K562 (cell line): ENCODE measurements at regions not wholly inside any gene's neighbourhood (a gene's known extent, or its start where the extent isn't known, plus 50 kb on each side); places are given as distances from the start of the nearest gene placed in this dataset.

Experiments
- ATAC-seq: fragments of 200-7000 bp; cut with Tn5 transposase; 3 replicates; pipeline ENCODE4 v1.9.1; 2020; ENCODE audit warnings: moderate library complexity
- BruUV-seq: library from RNA; stranded (reverse); fragments of 400-500 nt; replicated peaks from 2 replicates; lab custom pipeline; 2021; lab: Mats Ljungman, UMichigan
- CTCF ChIA-PET: fragments of 300-600 bp; formaldehyde crosslinking; extraction: SDS; loops from one replicate; lab custom pipeline; 2021; ENCODE audit warnings: low intra/inter-chr PET ratio; lab: Yijun Ruan, JAX
- POLR2A ChIA-PET: fragments of 300-600, 350-650 bp; sonication (Branson Sonifier 250); formaldehyde crosslinking; extraction: SDS; loops from one replicate; lab custom pipeline; 2021; ENCODE audit warnings: antibody characterized with exemption, inconsistent platforms; lab: Yijun Ruan, JAX
- DNase-seq, 4 experiments: peaks; one replicate each; pipeline versions ENCODE4 v3.0.0 to v3.0.0-alpha.2; 2011 to 2018; ENCODE audit warnings: low spot score in 3 of 4, mixed read lengths in 3 of 4; ENCODE audit errors: extremely low read depth in 1 of 4
- FAIRE-seq: peaks from 2 replicates; lab custom pipeline; 2011; peaks lifted over from hg19 to GRCh38; lab: Jason Lieb, UNC
- H2AFZ ChIP-seq: 2 replicates; pipeline ENCODE4 v1.6.0; 2011; ENCODE audit warnings: low read depth, low read length, control low read depth, inconsistent platforms
- H3K27ac ChIP-seq: fragments of 200-600 bp; 3 replicates; pipeline ENCODE4 v1.8.0; 2011; ENCODE audit warnings: low read depth, mild to moderate bottlenecking, control low read depth, inconsistent platforms, low read length, moderate library complexity, mixed read lengths; ENCODE audit errors: extremely low read depth
- H3K27me3 ChIP-seq, 2 experiments: fragments of 300-600 bp in 1 of 2; 2 replicates in 1 of 2; 3 replicates in 1 of 2; pipeline versions ENCODE4 v1.6.0 to v1.8.0; 2011; ENCODE audit warnings: inconsistent platforms in 2 of 2, low read length in 2 of 2, mild to moderate bottlenecking in 1 of 2, mixed read lengths in 1 of 2, moderate library complexity in 1 of 2; ENCODE audit not compliant: control insufficient read depth in 2 of 2, insufficient read depth in 2 of 2
- H3K36me3 ChIP-seq: fragments of 300-600 bp; 3 replicates; pipeline ENCODE4 v1.8.0; 2011; ENCODE audit warnings: mild to moderate bottlenecking, low read length, inconsistent platforms; ENCODE audit not compliant: control insufficient read depth, insufficient read depth
- H3K4me1 ChIP-seq, 2 experiments: fragments of 200-600 bp in 1 of 2; replicated peaks in 1 of 2; 2 replicates in 1 of 2; 3 replicates in 1 of 2; pipeline versions ENCODE4 v1.5.1 to v1.8.0; 2011; ENCODE audit warnings: inconsistent platforms in 2 of 2, low read length in 2 of 2, mild to moderate bottlenecking in 1 of 2, mixed read lengths in 1 of 2, moderate library complexity in 1 of 2; ENCODE audit not compliant: control insufficient read depth in 2 of 2, insufficient read depth in 2 of 2
- H3K4me2 ChIP-seq: 2 replicates; pipeline ENCODE4 v1.6.1; 2011; ENCODE audit warnings: low read length, control low read depth, inconsistent platforms, mixed read lengths; ENCODE audit not compliant: insufficient read depth
- H3K4me3 ChIP-seq: fragments of 200-600 bp; sonication (generic), shearing (Covaris generic); 2 replicates; pipeline ENCODE4 v1.5.1; 2016; ENCODE audit warnings: control low read depth, inconsistent platforms
- H3K79me2 ChIP-seq: fragments of 200-600 bp; 3 replicates; pipeline ENCODE4 v1.8.0; 2011; ENCODE audit warnings: low read length, inconsistent platforms; ENCODE audit not compliant: control insufficient read depth, insufficient read depth
- H3K9ac ChIP-seq, 2 experiments: 2 replicates each; pipeline versions ENCODE4 v1.6.0 to v1.6.1; 2011; ENCODE audit warnings: low read depth in 2 of 2, low read length in 2 of 2, control low read depth in 1 of 2, inconsistent platforms in 1 of 2, mild to moderate bottlenecking in 1 of 2, mixed read lengths in 1 of 2; ENCODE audit not compliant: insufficient read depth in 1 of 2
- H3K9me1 ChIP-seq: one replicate; pipeline ENCODE4 v1.6.0; 2011; ENCODE audit warnings: inconsistent platforms, mild to moderate bottlenecking, low read length, moderate library complexity; ENCODE audit not compliant: control insufficient read depth, insufficient read depth
- H3K9me3 ChIP-seq: replicated peaks from 2 replicates; pipeline ENCODE4 v1.5.1; 2011; ENCODE audit warnings: low read depth, low read length, inconsistent platforms; ENCODE audit not compliant: control insufficient read depth, insufficient read depth
- H4K20me1 ChIP-seq: replicated peaks from 2 replicates; pipeline ENCODE4 v1.6.1; 2011; ENCODE audit warnings: low read length, inconsistent platforms, mixed read lengths; ENCODE audit not compliant: control insufficient read depth, insufficient read depth
- PCBP2 ChIP-seq: fragments of 200-400 bp; formaldehyde crosslinking; IDR thresholded peaks from 2 replicates; pipeline ENCODE4 v1.6.1; 2018; ENCODE audit warnings: low read length, low read depth, mild to moderate bottlenecking, moderate library complexity; ENCODE audit not compliant: poor library complexity, severe bottlenecking
- SAFB2 ChIP-seq: fragments of 200-400 bp; formaldehyde crosslinking; IDR thresholded peaks from 2 replicates; pipeline ENCODE4 v1.6.1; 2018; ENCODE audit warnings: borderline replicate concordance, low read length, low read depth, moderate library complexity; ENCODE audit not compliant: severe bottlenecking
- SMAD3 ChIP-seq: fragments of 450-650 bp; formaldehyde crosslinking; conservative IDR thresholded peaks from 2 replicates; pipeline ENCODE4 v1.4.0; 2020; ENCODE audit warnings: mild to moderate bottlenecking
- SMARCA4 ChIP-seq: fragments of 450-650 bp; IDR thresholded peaks from 2 replicates; pipeline ENCODE4 v1.6.1; 2016
- ZNF263 ChIP-seq: sonication (generic); formaldehyde crosslinking; IDR thresholded peaks from 2 replicates; pipeline ENCODE4 v1.8.0; 2022; ENCODE audit warnings: mild to moderate bottlenecking, missing genetic modification reagents, borderline replicate concordance
- WGBS: fragments of 100-300 bp; shearing (Covaris generic); methylation state at CpG from one replicate; pipeline ENCODE4 v1.1.6; 2016; ENCODE audit warnings: low coverage, mixed read lengths; ENCODE audit not compliant: insufficient coverage; ENCODE audit errors: missing lambda C conversion rate; 5-methylcytosine and 5-hydroxymethylcytosine counted together
- in situ Hi-C: fragments of 300-500 bp; cut with MboI; formaldehyde crosslinking; loops from 4 replicates; pipeline ENCODE4 v1.15.0; 2018; ENCODE audit warnings: inconsistent platforms, mixed read lengths
- intact Hi-C: fragments of 100-400 bp; cut with micrococcal nuclease; formaldehyde crosslinking; loops from 2 replicates; pipeline ENCODE4 v1.14.2; 2022
- TF ChIP-seq, protein P1 (sequence below): fragments of 250-450 bp; sonication (Bioruptor Pico); IDR thresholded peaks from 2 replicates; pipeline ENCODE4 v1.8.0; 2022; ENCODE audit warnings: inconsistent platforms
- TF ChIP-seq, protein P2 (sequence below): sonication (generic); formaldehyde crosslinking; IDR thresholded peaks from 2 replicates; pipeline ENCODE4 v1.8.0; 2023; ENCODE audit warnings: missing genetic modification reagents, mild to moderate bottlenecking, borderline replicate concordance

DNA sequence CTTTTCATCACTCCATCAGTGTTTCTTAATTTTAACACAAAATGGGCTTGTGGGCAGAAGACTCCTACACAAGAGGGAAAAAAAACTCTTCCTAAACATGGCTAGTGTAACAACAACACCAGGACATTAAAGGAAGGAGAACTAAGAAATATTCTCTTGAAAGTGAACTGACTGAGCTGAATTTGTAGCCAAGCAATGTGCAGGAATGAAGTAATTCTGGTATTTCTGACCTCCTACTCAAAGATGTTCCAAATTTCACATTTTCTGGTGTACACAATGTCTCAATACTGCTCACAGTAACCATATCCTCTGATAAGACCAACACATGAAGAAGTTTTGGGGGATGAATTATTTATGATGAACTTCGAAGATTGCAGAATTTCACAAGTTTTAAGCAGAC is 357.3 kb downstream of the DUSP6 start:
- Histone ChIP-seq H4K20me1 (no peaks in the 10 kb centered on the region), H3K9me3 (no peaks in the 10 kb centered on the region), H3K79me2 (no peaks in the 10 kb centered on the region), H3K27me3 (no peaks in the 10 kb centered on the region), H2AFZ (no peak overlapping the region), H3K9me1 (no peaks in the 10 kb centered on the region), H3K27ac (no peak overlapping the region), H3K4me3 (no peak overlapping the region), H3K4me2 (no peak overlapping the region), H3K9ac (no peak overlapping the region), H3K4me1 (no peaks in the 10 kb centered on the region), H3K36me3 (no peaks in the 10 kb centered on the region)
- no peak for TF ChIP-seq ZNF263
- no peak for TF ChIP-seq SAFB2
- FAIRE-seq = no peak
- no peak for ATAC-seq
- no TSS peak for BruUV-seq
- intact Hi-C loops = no loop called here
- CTCF ChIA-PET = no interaction called here
- DNase-seq = no peak
- in situ Hi-C loops = loop anchor here (25.0 kb wide), 1 partner anchor 883 kb away; no protein-coding TSS in a partner anchor
- POLR2A ChIA-PET = interaction anchor here (1.0 kb wide), 1 partner anchor 10 kb away, joined by 3 read pairs; no protein-coding TSS in a partner anchor
- 0% methylated on average over 1 of the region's 1 CpG for WGBS

DNA sequence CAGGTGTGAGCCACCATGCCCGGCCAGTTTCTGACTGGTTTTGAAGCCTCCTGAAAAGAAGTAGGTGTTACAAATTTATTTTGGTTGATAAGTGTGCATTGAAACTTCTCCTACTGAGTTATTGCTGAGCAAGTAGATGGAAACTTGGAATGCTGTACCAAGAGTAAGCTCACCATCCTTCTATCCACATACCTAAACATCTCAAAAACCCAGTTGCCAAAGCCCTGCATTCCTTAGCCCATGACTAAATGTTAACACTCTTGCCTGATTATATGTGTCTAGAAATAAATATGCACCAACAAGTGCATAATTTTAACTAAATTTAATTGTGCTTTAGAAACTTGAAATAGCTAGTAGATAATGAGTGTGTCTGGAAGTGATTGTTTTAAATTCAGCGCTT is 357.8 kb downstream of the DUSP6 start:
- Histone ChIP-seq H3K79me2 (no peaks in the 10 kb centered on the region), H2AFZ (no peak overlapping the region), H3K27ac (no peak overlapping the region), H3K9ac (no peak overlapping the region), H3K9me3 (no peaks in the 10 kb centered on the region), H3K9me1 (no peaks in the 10 kb centered on the region), H3K36me3 (no peaks in the 10 kb centered on the region), H3K4me2 (no peak overlapping the region), H3K4me1 (no peaks in the 10 kb centered on the region), H3K4me3 (no peak overlapping the region), H3K27me3 (no peaks in the 10 kb centered on the region), H4K20me1 (no peaks in the 10 kb centered on the region)
- intact Hi-C loops = no loop called here
- ChIA-PET POLR2A (interaction anchor here (1.0 kb wide), 1 partner anchor 9 kb away, joined by 3 read pairs; no protein-coding TSS in a partner anchor), CTCF (no interaction called here)
- ATAC-seq (no peak), FAIRE-seq (no peak), DNase-seq (no peak)
- WGBS = 4% methylated on average over 2 of the region's 2 CpGs
- no TSS peak for BruUV-seq
- in situ Hi-C loops = loop anchor here (25.0 kb wide), 1 partner anchor 882 kb away; no protein-coding TSS in a partner anchor
- TF ChIP-seq, protein P1, sequence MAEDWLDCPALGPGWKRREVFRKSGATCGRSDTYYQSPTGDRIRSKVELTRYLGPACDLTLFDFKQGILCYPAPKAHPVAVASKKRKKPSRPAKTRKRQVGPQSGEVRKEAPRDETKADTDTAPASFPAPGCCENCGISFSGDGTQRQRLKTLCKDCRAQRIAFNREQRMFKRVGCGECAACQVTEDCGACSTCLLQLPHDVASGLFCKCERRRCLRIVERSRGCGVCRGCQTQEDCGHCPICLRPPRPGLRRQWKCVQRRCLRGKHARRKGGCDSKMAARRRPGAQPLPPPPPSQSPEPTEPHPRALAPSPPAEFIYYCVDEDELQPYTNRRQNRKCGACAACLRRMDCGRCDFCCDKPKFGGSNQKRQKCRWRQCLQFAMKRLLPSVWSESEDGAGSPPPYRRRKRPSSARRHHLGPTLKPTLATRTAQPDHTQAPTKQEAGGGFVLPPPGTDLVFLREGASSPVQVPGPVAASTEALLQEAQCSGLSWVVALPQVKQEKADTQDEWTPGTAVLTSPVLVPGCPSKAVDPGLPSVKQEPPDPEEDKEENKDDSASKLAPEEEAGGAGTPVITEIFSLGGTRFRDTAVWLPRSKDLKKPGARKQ (CRISPR knock-in tag) = no peak
- TF ChIP-seq SMARCA4 (no peak), PCBP2 (no peak), SMAD3 (CRISPR knock-in tag) (no peak)
- TF ChIP-seq, protein P2, sequence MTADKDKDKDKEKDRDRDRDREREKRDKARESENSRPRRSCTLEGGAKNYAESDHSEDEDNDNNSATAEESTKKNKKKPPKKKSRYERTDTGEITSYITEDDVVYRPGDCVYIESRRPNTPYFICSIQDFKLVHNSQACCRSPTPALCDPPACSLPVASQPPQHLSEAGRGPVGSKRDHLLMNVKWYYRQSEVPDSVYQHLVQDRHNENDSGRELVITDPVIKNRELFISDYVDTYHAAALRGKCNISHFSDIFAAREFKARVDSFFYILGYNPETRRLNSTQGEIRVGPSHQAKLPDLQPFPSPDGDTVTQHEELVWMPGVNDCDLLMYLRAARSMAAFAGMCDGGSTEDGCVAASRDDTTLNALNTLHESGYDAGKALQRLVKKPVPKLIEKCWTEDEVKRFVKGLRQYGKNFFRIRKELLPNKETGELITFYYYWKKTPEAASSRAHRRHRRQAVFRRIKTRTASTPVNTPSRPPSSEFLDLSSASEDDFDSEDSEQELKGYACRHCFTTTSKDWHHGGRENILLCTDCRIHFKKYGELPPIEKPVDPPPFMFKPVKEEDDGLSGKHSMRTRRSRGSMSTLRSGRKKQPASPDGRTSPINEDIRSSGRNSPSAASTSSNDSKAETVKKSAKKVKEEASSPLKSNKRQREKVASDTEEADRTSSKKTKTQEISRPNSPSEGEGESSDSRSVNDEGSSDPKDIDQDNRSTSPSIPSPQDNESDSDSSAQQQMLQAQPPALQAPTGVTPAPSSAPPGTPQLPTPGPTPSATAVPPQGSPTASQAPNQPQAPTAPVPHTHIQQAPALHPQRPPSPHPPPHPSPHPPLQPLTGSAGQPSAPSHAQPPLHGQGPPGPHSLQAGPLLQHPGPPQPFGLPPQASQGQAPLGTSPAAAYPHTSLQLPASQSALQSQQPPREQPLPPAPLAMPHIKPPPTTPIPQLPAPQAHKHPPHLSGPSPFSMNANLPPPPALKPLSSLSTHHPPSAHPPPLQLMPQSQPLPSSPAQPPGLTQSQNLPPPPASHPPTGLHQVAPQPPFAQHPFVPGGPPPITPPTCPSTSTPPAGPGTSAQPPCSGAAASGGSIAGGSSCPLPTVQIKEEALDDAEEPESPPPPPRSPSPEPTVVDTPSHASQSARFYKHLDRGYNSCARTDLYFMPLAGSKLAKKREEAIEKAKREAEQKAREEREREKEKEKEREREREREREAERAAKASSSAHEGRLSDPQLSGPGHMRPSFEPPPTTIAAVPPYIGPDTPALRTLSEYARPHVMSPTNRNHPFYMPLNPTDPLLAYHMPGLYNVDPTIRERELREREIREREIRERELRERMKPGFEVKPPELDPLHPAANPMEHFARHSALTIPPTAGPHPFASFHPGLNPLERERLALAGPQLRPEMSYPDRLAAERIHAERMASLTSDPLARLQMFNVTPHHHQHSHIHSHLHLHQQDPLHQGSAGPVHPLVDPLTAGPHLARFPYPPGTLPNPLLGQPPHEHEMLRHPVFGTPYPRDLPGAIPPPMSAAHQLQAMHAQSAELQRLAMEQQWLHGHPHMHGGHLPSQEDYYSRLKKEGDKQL (CRISPR knock-in tag) = no peak
